ENCODE measurements at regions not wholly inside any gene's neighbourhood (a gene's known extent, or its start where the extent isn't known, plus 50 kb on each side); places are given as distances from the start of the nearest gene placed in this dataset.

DNA sequence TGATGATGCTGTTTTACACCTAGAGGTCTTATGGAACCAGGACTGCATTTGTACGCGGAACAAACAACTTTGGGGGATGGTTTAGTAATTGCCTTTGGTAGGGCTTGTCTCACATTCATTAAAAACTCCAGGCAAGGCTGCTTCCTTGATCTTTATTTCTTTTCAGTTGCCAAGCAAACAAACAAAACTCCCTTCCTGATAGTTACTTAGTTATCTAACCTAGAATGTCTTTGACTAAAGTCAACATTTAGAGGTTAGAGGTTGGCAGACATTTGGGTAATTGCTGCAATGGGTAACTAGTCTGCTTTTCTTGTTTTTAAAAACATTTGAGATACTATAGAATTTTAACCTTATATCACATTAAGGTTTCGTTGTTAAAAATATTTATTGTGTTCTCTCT, 500.9 kb upstream of the PTBP2 start:
- TF ChIP-seq, protein P1, sequence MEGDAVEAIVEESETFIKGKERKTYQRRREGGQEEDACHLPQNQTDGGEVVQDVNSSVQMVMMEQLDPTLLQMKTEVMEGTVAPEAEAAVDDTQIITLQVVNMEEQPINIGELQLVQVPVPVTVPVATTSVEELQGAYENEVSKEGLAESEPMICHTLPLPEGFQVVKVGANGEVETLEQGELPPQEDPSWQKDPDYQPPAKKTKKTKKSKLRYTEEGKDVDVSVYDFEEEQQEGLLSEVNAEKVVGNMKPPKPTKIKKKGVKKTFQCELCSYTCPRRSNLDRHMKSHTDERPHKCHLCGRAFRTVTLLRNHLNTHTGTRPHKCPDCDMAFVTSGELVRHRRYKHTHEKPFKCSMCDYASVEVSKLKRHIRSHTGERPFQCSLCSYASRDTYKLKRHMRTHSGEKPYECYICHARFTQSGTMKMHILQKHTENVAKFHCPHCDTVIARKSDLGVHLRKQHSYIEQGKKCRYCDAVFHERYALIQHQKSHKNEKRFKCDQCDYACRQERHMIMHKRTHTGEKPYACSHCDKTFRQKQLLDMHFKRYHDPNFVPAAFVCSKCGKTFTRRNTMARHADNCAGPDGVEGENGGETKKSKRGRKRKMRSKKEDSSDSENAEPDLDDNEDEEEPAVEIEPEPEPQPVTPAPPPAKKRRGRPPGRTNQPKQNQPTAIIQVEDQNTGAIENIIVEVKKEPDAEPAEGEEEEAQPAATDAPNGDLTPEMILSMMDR (IDR thresholded peaks at IDR 0.05; ENCODE audit: extremely low read depth in 1 of 2, insufficient read depth in 1 of 2, low read depth in 1 of 2, low read length in 2 of 2), result no peak
- TF ChIP-seq POLR2A (IDR thresholded peaks at IDR 0.05; ENCODE audit: low read depth, low read length) (no peak), POLR2AphosphoS5 (IDR thresholded peaks at IDR 0.05; ENCODE audit: insufficient read depth, low read depth, low read length) (no peak), EZH2 (IDR thresholded peaks at IDR 0.05; ENCODE audit: borderline replicate concordance, low read depth, low read length, severe bottlenecking) (no peak)

Measured in endothelial cell of umbilical vein (primary cell).